ENCODE measurements at regions not wholly inside any gene's neighbourhood (a gene's known extent, or its start where the extent isn't known, plus 50 kb on each side); places are given as distances from the start of the nearest gene placed in this dataset.

GRCh38 chr6:147811913-147812629 lies 303.6 kb downstream of the SAMD5 start:
- Histone ChIP-seq H3K4me2 (ENCODE audit: low read depth, low read length) (no peak overlapping the region), H3K4ac (ENCODE audit: low read depth, low read length) (no peak overlapping the region), H2BK5ac (ENCODE audit: low read depth, low read length, poor library complexity, severe bottlenecking) (no peak overlapping the region), H3K9me1 (ENCODE audit: insufficient read depth, low read length) (no peaks in the 10 kb centered on the region), H2BK15ac (ENCODE audit: low read depth, low read length) (no peak overlapping the region), H3K23ac (ENCODE audit: low read depth, low read length) (no peak overlapping the region), H3K4me3 (ENCODE audit: insufficient read depth, low read depth, low read length) (no peak overlapping the region), H4K20me1 (ENCODE audit: insufficient read depth, low read length) (no peaks in the 10 kb centered on the region), H2BK20ac (ENCODE audit: low read depth, low read length) (no peak overlapping the region), H3K36me3 (ENCODE audit: control insufficient read depth, insufficient read depth, low read length) (no peaks in the 10 kb centered on the region), H3K9ac (ENCODE audit: low read depth, low read length) (no peak overlapping the region), H3K27me3 (ENCODE audit: control insufficient read depth, insufficient read depth, low read length) (no peaks in the 10 kb centered on the region), H2AFZ (replicated peaks; ENCODE audit: low read length, poor library complexity) (no peak overlapping the region), H3K9me3 (ENCODE audit: control insufficient read depth, insufficient read depth, low read length) (no peaks in the 10 kb centered on the region), H3K18ac (ENCODE audit: low read depth, low read length) (no peak overlapping the region), H2AK5ac (ENCODE audit: low read depth, low read length) (no peak overlapping the region), H3K56ac (ENCODE audit: extremely low read depth, insufficient read depth, low read length) (no peak overlapping the region), H4K91ac (ENCODE audit: insufficient read depth, low read depth, low read length) (no peak overlapping the region), H2AK9ac (replicated peaks; ENCODE audit: low read depth, low read length, poor library complexity) (no peak overlapping the region), H3K4me1 (ENCODE audit: control insufficient read depth, insufficient read depth, low read length) (peaks cover 2% of the 10 kb centered on the region; the same call in 1 of the 2 replicates), H4K5ac (ENCODE audit: low read depth, low read length) (no peak overlapping the region), H3K27ac (ENCODE audit: insufficient read depth, low read length) (no peak overlapping the region), H2BK120ac (ENCODE audit: low read depth, low read length) (no peak overlapping the region), H4K8ac (ENCODE audit: low read depth in 2 of 2, low read length in 2 of 2) (no peak overlapping the region), H3K79me1 (ENCODE audit: low read depth in 1 of 2, low read length in 2 of 2) (no peaks in the 10 kb centered on the region), H3K14ac (replicated peaks; ENCODE audit: low read depth, low read length) (no peak overlapping the region)
- ChIA-PET CTCF (no interaction called here), POLR2A (ENCODE audit: unreplicated experiment) (no interaction called here)
- no peak for TF ChIP-seq CTCF (conservative IDR thresholded peaks at IDR 0.05; ENCODE audit: low read depth, low read length)
- TF ChIP-seq CEBPB (IDR thresholded peaks at IDR 0.05; ENCODE audit: low read depth, low read length): no peak
- no peak for TF ChIP-seq USF2 (IDR thresholded peaks at IDR 0.05; ENCODE audit: low read depth, low read length)
- DNase-seq (no peak), ATAC-seq (ENCODE audit: low read depth) (no peak)
- intact Hi-C loops (cut with micrococcal nuclease) (no loop called here), in situ Hi-C loops (cut with MboI; ENCODE audit: low sequenced_read_pairs) (no loop called here), dilution Hi-C loops (cut with HindIII; ENCODE audit: low sequenced_read_pairs, unreplicated experiment) (no loop called here)
- 79% methylated on average over 5 of the region's 6 CpGs; no CpG with 5 or more reads in 1 of the 2 experiments for WGBS, 2 experiments (ENCODE audit: extremely low coverage in 2 of 2, insufficient read length in 1 of 2)
- no TSS peak for BruUV-seq (replicated peaks)

Data from IMR-90 (cell line).